ENCODE measurements at regions not wholly inside any gene's neighbourhood (a gene's known extent, or its start where the extent isn't known, plus 50 kb on each side); places are given as distances from the start of the nearest gene placed in this dataset.

- H3K27me3 Mint-ChIP-seq, result peaks cover 6% of the 10 kb centered on the region
- POLR2A ChIA-PET, result no interaction called here
- no peak overlapping the region for H3K27ac Mint-ChIP-seq
- no peaks in the 10 kb centered on the region for H3K36me3 Mint-ChIP-seq (ENCODE audit: low read depth)
- ATAC-seq (ENCODE audit: low read depth) (no peak), DNase-seq (no peak)
- CTCF ChIA-PET, result no interaction called here
- no peak for TF ChIP-seq CTCF (IDR thresholded peaks at IDR 0.05)
- peaks cover 14% of the 10 kb centered on the region for H3K4me1 Mint-ChIP-seq
- H3K4me3 Mint-ChIP-seq, result no peak overlapping the region
- H3K9me3 Mint-ChIP-seq, result peaks cover 2% of the 10 kb centered on the region
- intact Hi-C loops (cut with micrococcal nuclease), result loop anchor here (5.0 kb wide), 1 partner anchor 804 kb away; the partner anchor contains the start of gene CD96
Measured at GRCh38 chr3:110738531-110738930, 333.1 kb upstream of the NECTIN3 start.

- intact Hi-C loops (cut with micrococcal nuclease), result no loop called here
- ATAC-seq (ENCODE audit: low read depth), result no peak
- TF ChIP-seq CTCF (IDR thresholded peaks at IDR 0.05), result no peak
- no peak overlapping the region for H3K27ac Mint-ChIP-seq
- H3K36me3 Mint-ChIP-seq (ENCODE audit: low read depth), result no peaks in the 10 kb centered on the region
- peaks cover 4% of the 10 kb centered on the region for H3K9me3 Mint-ChIP-seq
- POLR2A ChIA-PET, result no interaction called here
- no peak for DNase-seq
- peaks cover 8% of the 10 kb centered on the region for H3K27me3 Mint-ChIP-seq
- peaks cover 2% of the 10 kb centered on the region for H3K4me1 Mint-ChIP-seq
- CTCF ChIA-PET, result no interaction called here
- H3K4me3 Mint-ChIP-seq, result no peak overlapping the region
Measured at GRCh38 chr3:110741891-110742290, 329.7 kb upstream of the NECTIN3 start.

- ATAC-seq (ENCODE audit: low read depth), result no peak
- TF ChIP-seq CTCF (IDR thresholded peaks at IDR 0.05), result no peak
- intact Hi-C loops (cut with micrococcal nuclease), result no loop called here
- Mint-ChIP-seq H3K4me3 (no peak overlapping the region), H3K27ac (no peak overlapping the region), H3K4me1 (no peaks in the 10 kb centered on the region), H3K27me3 (peaks cover 8% of the 10 kb centered on the region), H3K9me3 (peaks cover 4% of the 10 kb centered on the region), H3K36me3 (ENCODE audit: low read depth) (no peaks in the 10 kb centered on the region)
- DNase-seq, result no peak
- CTCF ChIA-PET, result no interaction called here
- POLR2A ChIA-PET, result no interaction called here
Measured at GRCh38 chr3:110743202-110743601, 328.4 kb upstream of the NECTIN3 start.

- CTCF ChIA-PET, result no interaction called here
- H3K4me1 Mint-ChIP-seq, result no peaks in the 10 kb centered on the region
- peaks cover 4% of the 10 kb centered on the region for H3K9me3 Mint-ChIP-seq
- POLR2A ChIA-PET, result no interaction called here
- H3K27me3 Mint-ChIP-seq, result peaks cover 8% of the 10 kb centered on the region
- no peak overlapping the region for H3K4me3 Mint-ChIP-seq
- intact Hi-C loops (cut with micrococcal nuclease), result no loop called here
- no peak overlapping the region for H3K27ac Mint-ChIP-seq
- no peak for TF ChIP-seq CTCF (IDR thresholded peaks at IDR 0.05)
- H3K36me3 Mint-ChIP-seq (ENCODE audit: low read depth), result no peaks in the 10 kb centered on the region
- no peak for ATAC-seq (ENCODE audit: low read depth)
- DNase-seq, result no peak
Measured at GRCh38 chr3:110743984-110744383, 327.6 kb upstream of the NECTIN3 start.

- H3K4me3 Mint-ChIP-seq, result no peak overlapping the region
- ATAC-seq (ENCODE audit: low read depth), result no peak
- peaks cover 5% of the 10 kb centered on the region for H3K27me3 Mint-ChIP-seq
Measured at GRCh38 chr3:110744723-110745122, 326.9 kb upstream of the NECTIN3 start.

More at GRCh38 chr3:110744723-110745122, 326.9 kb upstream of the NECTIN3 start:
- ChIA-PET POLR2A (no interaction called here), CTCF (no interaction called here)
- no peak for TF ChIP-seq CTCF (IDR thresholded peaks at IDR 0.05)
- Mint-ChIP-seq H3K36me3 (ENCODE audit: low read depth) (no peaks in the 10 kb centered on the region), H3K4me1 (no peaks in the 10 kb centered on the region), H3K9me3 (peaks cover 4% of the 10 kb centered on the region), H3K27ac (no peak overlapping the region)
- no peak for DNase-seq
- intact Hi-C loops (cut with micrococcal nuclease), result no loop called here

All from activated B cell treated with CpG ODN at 0.5 μM for 24 hours (primary cell).